Middle frontal gyrus (tissue), 1 donor: ENCODE measurements at regions not wholly inside any gene's neighbourhood (a gene's known extent, or its start where the extent isn't known, plus 50 kb on each side); places are given as distances from the start of the nearest gene placed in this dataset.
"Not testable (repeated sequence)": the region's sequence is repeated elsewhere in the genome, so short reads cannot be mapped to it uniquely, and the experiment has no call there.

Experiments used
- DNase-seq: peaks from one replicate; pipeline ENCODE4 v3.0.0-alpha.2; 2015; ENCODE audit warnings: low spot score; ENCODE audit errors: extremely low spot score

GRCh38 chr3:124360563-124360962, 368.6 kb upstream of the ROPN1 start:
- DNase-seq: no peak

DNA sequence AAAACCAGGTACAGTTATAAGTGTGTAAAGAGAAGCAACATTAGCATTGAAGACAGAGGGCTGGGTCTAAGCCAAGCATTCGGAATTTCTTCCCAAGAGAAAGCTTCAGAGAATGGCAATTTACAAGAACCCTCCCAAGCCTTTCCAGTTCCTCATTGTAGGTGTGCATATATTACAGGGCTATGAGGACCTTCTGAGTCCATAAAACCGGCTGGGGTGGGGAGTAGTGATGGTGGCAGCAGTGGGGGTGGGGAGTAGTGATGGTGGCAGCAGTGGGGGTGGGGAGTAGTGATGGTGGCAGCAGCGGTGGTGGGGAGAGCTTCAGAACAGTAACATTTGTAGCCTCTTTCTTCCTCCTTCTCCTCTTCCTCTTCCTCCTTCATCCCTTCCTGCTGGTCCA, 368.7 kb upstream of the UMPS start:
- no peak for DNase-seq

GRCh38 chr3:124362455-124362854, 367.8 kb upstream of the UMPS start:
- peak; percentile 18 for DNase-seq

DNA sequence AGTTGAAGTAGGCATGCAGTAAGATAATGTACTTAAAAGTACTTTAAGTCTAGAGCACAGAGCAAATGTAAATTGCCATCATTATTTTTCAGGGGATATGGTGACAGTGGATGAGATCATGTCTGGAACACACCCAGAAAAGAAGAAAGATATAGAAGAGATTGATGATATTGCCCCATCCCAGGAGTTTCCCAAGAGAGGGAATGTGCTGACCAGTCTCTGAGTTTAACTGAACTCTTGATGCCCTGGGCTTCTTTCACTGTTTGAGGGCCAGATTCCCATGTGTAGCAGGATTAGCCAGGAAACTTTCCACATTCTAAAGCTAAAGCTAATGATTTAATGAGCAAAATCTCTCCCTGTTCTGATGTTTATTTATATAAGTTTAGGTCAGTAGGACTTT, 366.8 kb upstream of the UMPS start:
- DNase-seq: no peak

- DNase-seq: no peak
These were observed 365.8 kb upstream of the UMPS start for GRCh38 chr3:124364317-124365020.

DNA sequence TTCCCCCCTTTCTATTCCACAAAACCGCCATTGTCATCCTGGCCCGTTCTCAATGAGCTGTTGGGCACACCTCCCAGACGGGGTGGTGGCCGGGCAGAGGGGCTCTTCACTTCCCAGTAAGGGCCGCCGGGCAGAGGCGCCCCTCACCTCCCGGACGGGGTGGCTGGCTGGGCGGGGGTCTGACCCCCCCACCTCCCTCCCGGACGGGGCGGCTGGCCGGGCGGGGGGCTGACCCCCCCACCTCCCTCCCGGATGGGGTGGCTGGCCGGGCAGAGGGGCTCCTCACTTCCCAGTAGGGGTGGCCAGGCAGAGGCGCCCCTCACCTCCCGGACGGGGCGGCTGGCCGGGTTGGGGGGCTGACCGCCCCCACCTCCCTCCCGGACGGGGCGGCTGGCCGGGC, 363.6 kb upstream of the UMPS start:
- not testable (repeated sequence) for DNase-seq

GRCh38 chr3:124372775-124373174, 357.5 kb upstream of the UMPS start:
- DNase-seq: no peak

DNA sequence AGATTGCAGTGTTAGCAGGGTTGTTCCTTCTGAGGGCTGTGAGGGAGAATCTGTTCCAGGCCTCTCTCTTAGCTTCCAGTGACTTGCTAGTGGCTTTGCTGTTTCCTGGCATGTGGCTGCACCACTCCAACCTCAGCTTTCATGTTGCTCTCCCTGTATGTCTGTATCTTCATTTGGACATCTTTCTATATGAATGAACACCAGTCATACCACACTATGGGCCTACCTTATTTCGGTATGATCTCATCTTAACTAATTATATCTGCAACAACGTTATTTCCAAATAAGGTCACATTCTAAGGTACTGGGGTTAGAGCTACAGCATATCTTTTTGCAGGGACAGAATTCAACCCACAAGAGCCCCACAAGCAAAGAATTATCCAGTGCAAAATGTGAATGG, 356.7 kb upstream of the UMPS start:
- DNase-seq: no peak

GRCh38 chr3:124374583-124374982, 355.7 kb upstream of the UMPS start:
- peak; percentile 44 for DNase-seq

DNA sequence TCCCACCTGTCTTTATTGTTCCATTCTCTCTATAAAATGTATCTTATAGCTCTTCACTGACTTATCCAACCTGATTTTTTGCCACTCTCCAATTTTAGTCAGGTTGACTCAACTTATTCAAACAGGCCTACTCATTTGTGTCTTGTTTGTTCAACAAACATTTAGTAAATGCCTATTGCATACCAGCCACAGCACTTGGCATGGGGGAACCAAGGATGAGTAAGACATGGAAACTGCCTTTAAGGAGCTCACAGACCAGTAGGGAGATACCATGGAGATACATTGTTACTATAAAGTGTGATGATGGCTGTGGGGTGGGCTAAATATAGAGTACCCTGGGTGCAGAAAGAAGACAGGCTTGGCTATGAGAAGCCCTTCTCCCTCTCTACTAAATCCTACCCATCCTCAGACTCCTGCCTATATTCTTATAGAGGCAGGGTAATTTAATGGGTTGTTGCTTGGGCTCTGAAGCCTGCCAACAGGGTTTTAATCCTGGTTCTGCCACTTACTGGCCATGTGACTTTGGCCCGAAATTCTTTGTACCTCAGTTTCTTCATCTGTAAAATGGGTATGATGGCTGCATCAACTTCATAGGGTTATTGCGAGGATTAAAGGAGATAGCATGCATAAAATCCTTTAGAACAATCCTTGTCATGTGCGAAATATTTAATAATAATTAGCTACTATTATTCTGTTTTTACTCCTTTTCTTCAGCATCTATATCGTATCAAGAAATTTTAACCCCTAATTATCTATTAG, 348.5 kb upstream of the UMPS start:
- no peak for DNase-seq

DNA sequence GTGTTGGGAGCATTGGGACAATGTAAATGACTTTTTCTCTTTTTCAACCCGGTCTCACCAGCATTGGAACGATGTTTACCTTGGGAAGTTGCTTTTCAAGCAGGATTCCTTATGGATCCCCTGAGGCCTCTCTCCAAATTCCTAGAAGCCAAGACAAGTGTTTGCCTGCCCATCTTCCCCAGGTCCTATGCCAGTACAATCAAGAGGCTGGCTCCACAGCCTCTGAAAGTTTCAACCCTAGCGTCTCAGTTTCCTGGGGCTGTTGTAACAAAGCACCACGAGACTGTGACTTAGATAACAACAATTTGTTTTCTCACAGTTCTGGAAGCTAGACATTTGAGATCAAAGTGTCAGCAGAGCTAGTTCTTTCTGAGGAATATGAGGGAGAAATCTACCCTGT, 347.2 kb upstream of the UMPS start:
- DNase-seq: no peak

- DNase-seq: no peak
These were observed 346.3 kb upstream of the UMPS start for GRCh38 chr3:124383846-124384466.

DNA sequence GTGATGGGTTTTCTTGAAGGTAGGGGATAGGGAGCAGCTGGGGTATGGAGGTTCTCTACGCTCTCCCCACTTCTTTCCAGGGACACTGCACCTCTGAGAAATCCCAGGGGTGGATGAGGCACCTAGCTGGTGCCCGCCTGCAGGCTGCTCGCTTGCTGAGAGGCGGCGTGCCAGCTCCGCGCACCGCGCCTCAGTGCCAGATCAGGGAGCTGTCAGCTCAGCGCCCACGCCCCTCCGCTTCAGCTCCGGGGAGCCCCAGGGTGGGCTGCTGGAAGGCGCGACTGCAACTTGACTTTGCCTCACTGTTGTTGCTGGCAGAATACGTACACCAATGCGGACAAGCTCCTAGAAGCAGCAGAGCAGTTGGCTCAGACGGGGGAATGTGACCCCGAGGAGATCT, 345.7 kb upstream of the UMPS start:
- peak; percentile 36 for DNase-seq

DNA sequence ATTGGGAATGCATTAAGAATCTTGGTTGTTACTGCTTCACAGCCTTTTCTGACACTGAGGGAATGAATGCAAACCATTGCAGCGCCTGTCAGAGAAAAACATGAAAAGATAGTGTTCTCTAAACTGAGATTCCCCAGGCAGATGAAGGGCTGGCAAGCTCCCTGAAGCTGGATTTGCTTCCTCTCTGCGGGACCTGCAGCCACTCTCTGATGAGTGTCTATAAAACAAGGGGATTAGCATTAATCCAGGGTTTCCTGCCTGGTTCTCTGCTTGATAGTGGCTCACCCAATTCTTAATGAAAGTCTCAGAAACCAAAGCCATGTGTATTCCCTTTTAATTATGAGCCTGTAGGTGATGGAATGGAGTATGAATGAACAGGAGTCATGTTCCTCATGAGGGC, 344.3 kb upstream of the UMPS start:
- no peak for DNase-seq

DNA sequence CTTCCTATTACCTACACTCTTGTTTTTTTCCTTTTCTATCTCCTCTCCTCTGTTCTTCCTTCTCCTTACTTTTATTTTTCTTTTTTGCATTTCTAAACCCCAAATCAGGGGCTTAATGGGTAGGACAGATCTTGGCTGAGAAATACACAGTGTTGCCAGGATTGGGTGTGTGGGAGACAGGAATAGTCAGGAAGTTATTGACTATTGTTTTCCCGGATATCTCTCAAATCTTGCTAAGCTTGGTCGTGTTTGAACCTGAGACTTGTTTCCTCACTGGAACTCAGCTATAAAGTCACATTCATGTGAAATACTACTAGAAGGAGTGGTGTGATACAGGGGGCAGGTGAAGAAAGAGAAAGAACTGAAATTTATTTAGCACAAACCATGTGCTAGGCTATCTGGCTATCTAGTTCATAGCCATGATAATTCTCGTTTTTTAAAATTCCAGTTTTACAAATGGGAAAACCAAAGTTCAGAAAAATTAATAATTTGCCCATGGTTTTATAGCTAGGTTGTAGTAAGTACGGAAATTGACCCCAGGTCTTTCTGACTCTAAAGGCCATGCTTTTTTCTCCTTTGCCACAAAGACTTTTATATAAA, 343.2 kb upstream of the UMPS start:
- no peak for DNase-seq

- DNase-seq: no peak
These were observed 338.5 kb upstream of the UMPS start for GRCh38 chr3:124391774-124392173.

- no peak for DNase-seq
These were observed 336.9 kb upstream of the UMPS start for GRCh38 chr3:124393340-124393739.

- no peak for DNase-seq
These were observed 335.1 kb upstream of the UMPS start for GRCh38 chr3:124395162-124395561.

DNA sequence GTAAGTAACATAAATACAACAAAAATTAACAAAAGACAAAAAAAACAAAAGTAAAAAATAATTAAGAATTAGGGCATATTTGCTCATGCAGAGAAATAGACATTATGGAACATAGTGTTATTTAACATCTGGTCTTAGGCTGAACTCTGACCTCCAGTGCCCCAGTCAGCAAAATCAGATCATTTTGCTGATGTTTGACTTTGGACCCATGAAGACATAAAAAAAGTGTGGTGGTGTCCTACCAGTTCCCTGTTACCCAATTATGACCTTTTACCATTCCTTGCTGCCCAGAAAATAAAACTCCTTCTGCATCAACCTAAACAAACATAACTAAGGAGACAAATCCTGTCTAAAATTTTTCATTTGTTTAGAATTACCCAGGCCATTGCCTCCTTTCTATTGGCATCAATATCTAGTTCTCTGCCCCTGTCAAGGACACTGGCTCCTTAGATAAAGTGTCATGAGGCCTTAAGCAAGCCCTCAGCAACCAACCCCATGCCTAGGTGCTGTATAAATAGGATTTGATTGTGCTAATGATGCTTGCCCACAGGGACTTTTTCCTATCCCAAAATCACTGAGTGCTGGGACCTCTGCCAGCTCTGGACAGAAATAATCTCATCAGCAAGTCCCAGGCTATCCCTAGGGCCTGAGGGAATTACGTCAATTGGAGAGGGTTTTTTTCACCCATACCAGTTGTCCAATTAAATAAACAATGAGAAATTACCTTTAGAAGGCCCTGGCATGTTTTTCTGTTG, 334.5 kb upstream of the UMPS start:
- peak; percentile 43 for DNase-seq

GRCh38 chr3:124396339-124396950, 333.8 kb upstream of the UMPS start:
- DNase-seq: no peak

DNA sequence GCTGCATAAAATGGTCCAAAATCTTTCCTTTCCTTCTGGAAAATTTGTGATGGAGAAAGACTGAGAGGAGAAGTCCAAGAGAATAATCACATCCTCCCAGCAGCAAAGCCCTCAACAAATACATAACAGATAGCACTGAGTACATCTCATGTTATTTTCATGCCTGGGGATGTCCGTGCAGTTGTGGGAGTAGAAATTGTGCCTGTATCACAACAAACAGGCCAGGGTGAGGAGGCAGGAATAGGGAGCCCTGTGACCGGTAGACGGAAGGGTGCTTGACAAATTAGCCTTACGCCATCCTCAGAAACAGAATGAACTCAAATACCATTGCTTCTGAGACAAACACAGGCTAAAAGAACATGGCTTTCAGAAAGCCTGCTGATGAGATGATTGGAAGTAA, 333.2 kb upstream of the UMPS start:
- DNase-seq: no peak
